Effector memory CD8-positive, alpha-beta T cell (primary cell): ENCODE measurements at regions not wholly inside any gene's neighbourhood (a gene's known extent, or its start where the extent isn't known, plus 50 kb on each side); places are given as distances from the start of the nearest gene placed in this dataset.

Source experiments
- ATAC-seq: fragments of 150-1000 bp; cut with Tn5 transposase; replicated peaks from 2 replicates; pipeline ENCODE4 v1.10.0; 2021; ENCODE audit warnings: mild to moderate bottlenecking, moderate library complexity
- DNase-seq, 3 experiments: peaks; one replicate each; pipeline ENCODE4 v3.0.0; 2021
- H3K27ac Mint-ChIP-seq, 2 donors: one replicate each; pipeline ENCODE4 v1.8.0; 2022; ENCODE audit warnings: mild to moderate bottlenecking in 2 of 2, mixed read lengths in 2 of 2, moderate library complexity in 2 of 2
- H3K27me3 Mint-ChIP-seq, 2 donors: one replicate each; pipeline ENCODE4 v1.8.0; 2022; ENCODE audit warnings: mixed read lengths in 2 of 2
- H3K36me3 Mint-ChIP-seq: one replicate; pipeline ENCODE4 v1.8.0; 2022; ENCODE audit warnings: mild to moderate bottlenecking, moderate library complexity, mixed read lengths; ENCODE audit not compliant: insufficient read depth
- H3K4me1 Mint-ChIP-seq, 2 donors: one replicate each; pipeline ENCODE4 v1.8.0; 2022; ENCODE audit warnings: low read depth in 2 of 2, mixed read lengths in 2 of 2
- H3K4me3 Mint-ChIP-seq, 2 donors: one replicate each; pipeline ENCODE4 v1.8.0; 2022; ENCODE audit warnings: mild to moderate bottlenecking in 2 of 2, mixed read lengths in 2 of 2, moderate library complexity in 2 of 2
- H3K9me3 Mint-ChIP-seq, 2 donors: one replicate each; pipeline ENCODE4 v1.8.0; 2022; ENCODE audit warnings: mixed read lengths in 2 of 2

- ATAC-seq (no peak), DNase-seq (no peak)
- no peak overlapping the region for H3K27ac Mint-ChIP-seq
- no peaks in the 10 kb centered on the region for H3K36me3 Mint-ChIP-seq
- no peaks in the 10 kb centered on the region for H3K4me1 Mint-ChIP-seq
- peaks cover 0 to 2% of the 10 kb centered on the region in 2 donors for H3K9me3 Mint-ChIP-seq
- H3K27me3 Mint-ChIP-seq: peaks cover 6 to 7% of the 10 kb centered on the region in 2 donors
- no peak overlapping the region for H3K4me3 Mint-ChIP-seq
Measured at GRCh38 chr2:12348216-12348615, 368.5 kb upstream of the TRIB2 start.

GRCh38 chr2:12350821-12351220 is 365.9 kb upstream of the TRIB2 start:
- no peak for DNase-seq
- Mint-ChIP-seq H3K27ac (no peak overlapping the region), H3K4me1 (no peaks in the 10 kb centered on the region), H3K9me3 (no peaks in the 10 kb centered on the region), H3K27me3 (peaks cover 0 to 14% of the 10 kb centered on the region in 2 donors), H3K4me3 (no peak overlapping the region), H3K36me3 (no peaks in the 10 kb centered on the region)
- no peak for ATAC-seq

- DNase-seq: no peak
- H3K4me1 Mint-ChIP-seq: no peaks in the 10 kb centered on the region
- H3K36me3 Mint-ChIP-seq: no peaks in the 10 kb centered on the region
- no peak overlapping the region for H3K27ac Mint-ChIP-seq
- H3K9me3 Mint-ChIP-seq: no peaks in the 10 kb centered on the region
- ATAC-seq: no peak
- peaks cover 0 to 14% of the 10 kb centered on the region in 2 donors for H3K27me3 Mint-ChIP-seq
- no peak overlapping the region for H3K4me3 Mint-ChIP-seq
Measured at GRCh38 chr2:12352889-12353288, 363.8 kb upstream of the TRIB2 start.

GRCh38 chr2:12361506-12361905 is 355.2 kb upstream of the TRIB2 start:
- Mint-ChIP-seq H3K27me3 (no peaks in the 10 kb centered on the region), H3K36me3 (no peaks in the 10 kb centered on the region), H3K27ac (no peak overlapping the region), H3K4me1 (no peaks in the 10 kb centered on the region), H3K9me3 (no peaks in the 10 kb centered on the region), H3K4me3 (no peak overlapping the region)
- DNase-seq (no peak), ATAC-seq (no peak)

GRCh38 chr2:12363138-12363537 is 353.6 kb upstream of the TRIB2 start:
- no peak overlapping the region for H3K4me3 Mint-ChIP-seq
- H3K27ac Mint-ChIP-seq: no peak overlapping the region
- no peak for ATAC-seq
- no peaks in the 10 kb centered on the region for H3K9me3 Mint-ChIP-seq
- no peak for DNase-seq
- no peaks in the 10 kb centered on the region for H3K27me3 Mint-ChIP-seq
- H3K4me1 Mint-ChIP-seq: no peaks in the 10 kb centered on the region
- H3K36me3 Mint-ChIP-seq: no peaks in the 10 kb centered on the region

GRCh38 chr2:12363569-12363968 is 353.2 kb upstream of the TRIB2 start:
- ATAC-seq (no peak), DNase-seq (no peak)
- Mint-ChIP-seq H3K4me3 (no peak overlapping the region), H3K27ac (no peak overlapping the region), H3K4me1 (no peaks in the 10 kb centered on the region), H3K9me3 (no peaks in the 10 kb centered on the region), H3K36me3 (no peaks in the 10 kb centered on the region), H3K27me3 (no peaks in the 10 kb centered on the region)

GRCh38 chr2:12369566-12369965 is 347.2 kb upstream of the TRIB2 start:
- Mint-ChIP-seq H3K36me3 (no peaks in the 10 kb centered on the region), H3K9me3 (no peaks in the 10 kb centered on the region), H3K27me3 (no peaks in the 10 kb centered on the region), H3K4me1 (no peaks in the 10 kb centered on the region), H3K27ac (no peak overlapping the region), H3K4me3 (no peak overlapping the region)
- no peak for ATAC-seq
- DNase-seq: no peak

GRCh38 chr2:12376025-12376424 is 340.7 kb upstream of the TRIB2 start:
- no peak for ATAC-seq
- Mint-ChIP-seq H3K4me3 (no peak overlapping the region), H3K27ac (no peak overlapping the region), H3K4me1 (peaks cover 3 to 5% of the 10 kb centered on the region in 2 donors), H3K27me3 (no peaks in the 10 kb centered on the region), H3K36me3 (peaks cover 4% of the 10 kb centered on the region), H3K9me3 (no peaks in the 10 kb centered on the region)
- no peak for DNase-seq

GRCh38 chr2:12379143-12379542 is 337.6 kb upstream of the TRIB2 start:
- peaks cover 4% of the 10 kb centered on the region for H3K36me3 Mint-ChIP-seq
- no peaks in the 10 kb centered on the region for H3K27me3 Mint-ChIP-seq
- no peak for ATAC-seq
- H3K27ac Mint-ChIP-seq: no peak overlapping the region
- DNase-seq: no peak
- peaks cover 3 to 5% of the 10 kb centered on the region in 2 donors for H3K4me1 Mint-ChIP-seq
- no peak overlapping the region for H3K4me3 Mint-ChIP-seq
- no peaks in the 10 kb centered on the region for H3K9me3 Mint-ChIP-seq

GRCh38 chr2:12381543-12382325 is 335.0 kb upstream of the TRIB2 start:
- no peaks in the 10 kb centered on the region for H3K9me3 Mint-ChIP-seq
- H3K27me3 Mint-ChIP-seq: no peaks in the 10 kb centered on the region
- no peak overlapping the region for H3K27ac Mint-ChIP-seq
- ATAC-seq (no peak), DNase-seq (no peak)
- H3K4me3 Mint-ChIP-seq: no peak overlapping the region
- no peaks in the 10 kb centered on the region for H3K4me1 Mint-ChIP-seq
- H3K36me3 Mint-ChIP-seq: peaks cover 4% of the 10 kb centered on the region

- H3K9me3 Mint-ChIP-seq: no peaks in the 10 kb centered on the region
- H3K27ac Mint-ChIP-seq: no peak overlapping the region
- no peak overlapping the region for H3K4me3 Mint-ChIP-seq
- H3K4me1 Mint-ChIP-seq: no peaks in the 10 kb centered on the region
- ATAC-seq (no peak), DNase-seq (no peak)
- no peaks in the 10 kb centered on the region for H3K27me3 Mint-ChIP-seq
- H3K36me3 Mint-ChIP-seq: peaks cover 4% of the 10 kb centered on the region
Measured at GRCh38 chr2:12382366-12382765, 334.4 kb upstream of the TRIB2 start.

GRCh38 chr2:12389344-12390045 is 327.2 kb upstream of the TRIB2 start:
- Mint-ChIP-seq H3K4me1 (no peaks in the 10 kb centered on the region), H3K27ac (no peak overlapping the region), H3K27me3 (peaks cover 6 to 12% of the 10 kb centered on the region in 2 donors), H3K4me3 (no peak overlapping the region), H3K9me3 (no peaks in the 10 kb centered on the region), H3K36me3 (no peaks in the 10 kb centered on the region)
- DNase-seq (no peak), ATAC-seq (no peak)

GRCh38 chr2:12391116-12391515 is 325.6 kb upstream of the TRIB2 start:
- no peaks in the 10 kb centered on the region for H3K4me1 Mint-ChIP-seq
- DNase-seq (no peak), ATAC-seq (no peak)
- H3K4me3 Mint-ChIP-seq: no peak overlapping the region
- no peaks in the 10 kb centered on the region for H3K9me3 Mint-ChIP-seq
- H3K27ac Mint-ChIP-seq: no peak overlapping the region
- H3K36me3 Mint-ChIP-seq: no peaks in the 10 kb centered on the region
- H3K27me3 Mint-ChIP-seq: peaks cover 8 to 15% of the 10 kb centered on the region in 2 donors

GRCh38 chr2:12396699-12397098 is 320.0 kb upstream of the TRIB2 start:
- Mint-ChIP-seq H3K27me3 (peaks cover 18 to 19% of the 10 kb centered on the region in 2 donors), H3K9me3 (no peaks in the 10 kb centered on the region), H3K27ac (no peak overlapping the region), H3K4me1 (no peaks in the 10 kb centered on the region), H3K4me3 (no peak overlapping the region), H3K36me3 (no peaks in the 10 kb centered on the region)
- ATAC-seq (no peak), DNase-seq (no peak)
